Skin epidermis (tissue), 12 donors: ENCODE measurements at regions not wholly inside any gene's neighbourhood (a gene's known extent, or its start where the extent isn't known, plus 50 kb on each side); places are given as distances from the start of the nearest gene placed in this dataset.
"Not testable (repeated sequence)": the region's sequence is repeated elsewhere in the genome, so short reads cannot be mapped to it uniquely, and the experiment has no call there.

Experiments used
- H3K27ac ChIP-seq, 21 experiments: fragments of 200-600 bp; sonication (generic) in 11 of 21; one replicate each; pipeline ENCODE4 v1.5.0; 2020; ENCODE audit warnings: mild to moderate bottlenecking in 3 of 21, inconsistent platforms in 2 of 21, moderate library complexity in 2 of 21
- H3K4me3 ChIP-seq, 7 experiments: fragments of 200-600 bp; sonication (generic) in 2 of 7; one replicate each; pipeline ENCODE4 v1.5.0; 2020; ENCODE audit warnings: inconsistent platforms in 2 of 7, mild to moderate bottlenecking in 2 of 7, moderate library complexity in 1 of 7

DNA sequence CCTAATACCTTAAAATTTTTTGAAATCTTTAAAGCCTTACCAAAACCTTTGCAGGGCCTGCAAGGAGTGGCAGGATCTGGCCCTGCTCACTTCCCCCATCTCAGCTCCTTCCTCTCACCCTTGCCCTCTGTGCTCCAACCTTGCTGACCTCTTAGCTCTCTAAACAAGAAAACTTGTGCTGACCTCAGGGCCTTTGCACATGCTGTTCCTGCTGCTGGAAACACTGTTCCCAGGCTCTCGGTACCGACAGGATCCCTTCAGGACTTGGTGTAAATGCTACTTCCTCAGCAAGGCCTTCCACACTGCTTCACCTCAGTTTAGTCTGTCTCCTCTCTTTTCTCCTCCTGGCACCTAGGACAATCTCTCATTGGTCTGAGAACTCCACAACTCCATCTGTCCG, 155.4 kb upstream of the IQSEC1 start:
- Histone ChIP-seq H3K27ac (no peak overlapping the region), H3K4me3 (no peak overlapping the region)

DNA sequence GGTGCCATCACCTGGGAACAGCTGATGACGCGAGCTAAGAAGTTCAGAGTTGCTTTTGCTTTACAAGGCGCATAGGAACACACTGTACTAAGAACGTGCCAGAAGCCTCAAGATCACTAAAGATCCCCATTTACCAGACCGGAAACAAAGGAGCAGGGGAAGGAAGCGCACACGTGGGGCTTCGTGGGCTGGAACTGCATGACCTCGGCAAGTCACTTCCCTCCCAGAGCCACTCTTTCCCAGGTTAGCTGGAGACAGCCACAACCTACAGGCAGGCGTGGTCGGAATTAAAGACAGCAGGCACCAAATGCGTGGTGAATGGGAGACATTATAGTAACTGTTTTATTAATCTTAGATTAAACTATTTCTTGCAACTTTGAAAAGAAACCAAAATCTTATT, 154.9 kb upstream of the IQSEC1 start:
- H3K4me3 ChIP-seq = not testable (repeated sequence)

DNA sequence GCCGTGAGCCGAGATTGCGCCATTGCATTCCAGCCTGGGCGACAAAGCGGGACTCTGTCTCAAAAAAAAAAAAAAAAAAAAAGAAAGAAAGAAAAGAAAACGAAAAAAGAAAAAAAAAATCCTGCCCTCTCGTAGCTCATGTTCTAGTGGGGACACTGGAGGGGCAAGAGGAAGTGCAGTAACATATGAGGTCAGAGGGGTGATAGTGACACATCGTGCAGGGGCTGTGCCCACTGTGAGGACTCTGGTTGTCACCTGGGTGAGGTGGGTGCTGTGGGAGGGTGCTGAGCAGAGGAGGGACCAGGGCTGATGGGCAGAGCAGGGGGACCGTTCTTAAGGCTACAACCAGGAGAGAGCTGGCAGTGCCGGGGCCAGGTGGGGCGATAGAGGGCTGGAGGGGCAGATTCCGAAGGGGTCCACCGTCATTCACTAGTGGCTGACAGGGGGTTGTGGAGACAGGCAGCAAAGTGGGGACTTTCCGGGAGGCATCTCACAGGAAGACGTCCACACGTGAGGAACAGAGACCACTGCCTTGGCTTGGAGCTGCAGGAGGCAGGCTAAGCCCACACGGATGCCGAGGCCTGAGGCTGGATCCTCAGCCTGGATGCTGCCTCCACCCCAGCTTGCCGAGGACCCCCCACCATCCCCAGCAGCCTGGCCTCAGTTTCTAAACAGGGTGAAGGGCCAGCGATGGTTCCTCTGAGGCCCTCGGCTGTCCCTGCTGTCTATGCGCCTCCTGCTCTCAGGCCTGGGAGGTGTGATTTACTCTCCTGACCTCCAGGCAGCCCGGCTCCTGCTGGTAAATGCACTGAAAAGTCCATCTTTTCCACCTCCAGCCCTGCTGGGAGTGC, 154.3 kb upstream of the IQSEC1 start:
- no peak overlapping the region for H3K27ac ChIP-seq

More for the DNA sequence above, 154.9 kb upstream of the IQSEC1 start:
- not testable (repeated sequence) for H3K27ac ChIP-seq

DNA sequence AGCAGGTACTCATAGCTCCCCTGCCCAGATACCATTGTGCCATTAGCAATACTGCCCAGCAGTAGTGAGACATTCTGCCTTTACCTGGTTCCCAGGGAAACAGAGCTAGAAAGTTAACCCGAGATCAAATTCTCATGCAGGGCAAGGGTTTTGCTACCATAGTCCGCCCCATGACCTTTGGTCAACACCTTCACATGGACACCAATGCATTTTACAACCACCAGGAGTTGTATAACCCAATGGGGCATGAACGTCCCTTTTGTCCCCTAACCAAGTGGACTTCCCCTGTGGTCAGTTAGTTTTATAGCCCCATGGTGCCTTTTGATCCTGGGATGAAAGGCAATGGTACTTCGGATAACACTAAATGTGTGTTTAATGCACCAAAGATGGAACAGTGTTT, 151.7 kb upstream of the IQSEC1 start:
- Histone ChIP-seq H3K4me3 (no peak overlapping the region), H3K27ac (no peak overlapping the region)

More for the DNA sequence above, 154.3 kb upstream of the IQSEC1 start:
- no peak overlapping the region for H3K4me3 ChIP-seq

DNA sequence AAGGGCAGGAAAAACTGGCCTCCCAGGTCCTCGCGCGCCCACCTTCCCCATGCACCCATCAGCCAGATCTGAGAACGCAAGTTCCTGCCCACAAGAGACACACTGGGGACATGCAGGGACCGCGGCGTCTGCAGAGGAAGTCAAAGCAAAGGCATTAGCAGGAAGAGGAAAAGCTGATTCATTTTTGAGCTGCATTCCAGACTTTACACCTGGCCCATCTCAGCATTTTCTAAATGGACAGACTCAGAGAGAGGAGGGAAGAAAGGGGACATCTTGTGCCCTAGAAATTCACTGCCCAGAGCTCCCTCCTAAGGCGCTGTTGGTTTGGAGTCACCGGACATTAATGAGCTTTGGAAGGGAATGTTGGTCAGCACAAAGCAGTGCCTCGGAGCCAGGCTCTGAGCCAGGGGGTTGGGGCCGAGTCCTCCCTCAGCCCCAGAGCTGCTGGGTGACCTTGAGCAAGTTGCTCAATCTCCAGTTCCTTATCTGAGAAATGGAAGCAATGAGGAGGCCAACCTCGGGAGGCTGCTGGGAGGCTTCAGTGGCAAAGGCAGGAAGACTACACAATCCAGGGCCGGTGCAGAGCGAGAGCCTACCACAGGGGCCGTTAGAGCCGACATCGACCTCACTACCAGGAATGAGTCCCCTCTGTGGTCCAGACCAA, 150.5 kb upstream of the IQSEC1 start:
- H3K4me3 ChIP-seq = no peak overlapping the region
- no peak overlapping the region for H3K27ac ChIP-seq

DNA sequence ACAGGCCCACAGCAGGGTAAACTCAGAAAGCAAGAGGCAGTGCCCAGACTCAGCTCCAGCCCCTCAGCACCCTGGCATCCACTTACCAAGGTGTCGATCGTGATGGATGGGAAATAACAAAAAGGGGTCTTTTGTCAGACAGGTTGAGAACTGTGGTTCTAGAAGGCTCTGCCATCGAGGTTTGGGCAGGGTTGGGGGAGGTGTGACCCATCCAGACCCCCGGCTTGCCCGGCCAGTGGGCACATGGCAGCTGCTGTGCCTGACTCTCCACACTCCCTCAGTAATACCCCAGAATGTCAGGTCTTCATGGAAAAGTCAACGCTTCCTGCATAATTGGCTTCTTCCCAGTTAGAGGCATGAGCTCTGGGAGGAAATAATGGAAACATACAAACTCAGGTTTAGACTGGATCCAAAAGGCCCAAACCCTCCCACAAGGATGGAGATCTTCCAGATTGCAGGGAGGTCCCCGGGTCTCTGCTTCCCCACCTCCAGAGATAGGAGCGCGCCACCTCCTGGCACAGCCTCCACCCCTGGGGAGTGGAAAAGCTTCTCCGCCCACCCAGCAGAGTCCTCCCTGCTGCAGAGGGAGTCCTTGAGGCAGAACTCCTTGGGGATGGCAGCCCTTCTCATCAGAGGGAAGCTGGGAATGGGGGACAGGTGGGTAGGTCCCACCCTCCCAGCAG, 149.8 kb upstream of the IQSEC1 start:
- H3K27ac ChIP-seq = no peak overlapping the region
- no peak overlapping the region for H3K4me3 ChIP-seq

DNA sequence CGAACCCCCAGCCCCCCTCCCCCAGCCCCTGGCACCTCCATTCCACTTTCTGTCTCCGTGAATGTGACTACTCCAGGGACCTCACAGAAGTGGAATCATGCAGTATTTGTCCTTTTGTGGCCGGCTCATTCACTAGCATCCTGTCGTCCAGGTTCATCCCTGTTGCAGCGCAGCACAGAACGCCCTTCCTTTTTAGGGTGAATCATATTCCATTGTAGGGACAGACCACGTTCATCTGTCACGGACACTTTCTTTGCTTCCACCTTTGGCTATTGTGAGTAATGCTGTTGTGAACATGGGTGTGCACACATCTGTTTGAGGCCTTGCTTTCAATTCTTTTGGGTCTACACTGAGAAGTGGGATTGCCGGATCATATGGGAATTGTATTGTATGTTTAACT, 148.9 kb upstream of the IQSEC1 start:
- Histone ChIP-seq H3K4me3 (no peak overlapping the region), H3K27ac (no peak overlapping the region)

DNA sequence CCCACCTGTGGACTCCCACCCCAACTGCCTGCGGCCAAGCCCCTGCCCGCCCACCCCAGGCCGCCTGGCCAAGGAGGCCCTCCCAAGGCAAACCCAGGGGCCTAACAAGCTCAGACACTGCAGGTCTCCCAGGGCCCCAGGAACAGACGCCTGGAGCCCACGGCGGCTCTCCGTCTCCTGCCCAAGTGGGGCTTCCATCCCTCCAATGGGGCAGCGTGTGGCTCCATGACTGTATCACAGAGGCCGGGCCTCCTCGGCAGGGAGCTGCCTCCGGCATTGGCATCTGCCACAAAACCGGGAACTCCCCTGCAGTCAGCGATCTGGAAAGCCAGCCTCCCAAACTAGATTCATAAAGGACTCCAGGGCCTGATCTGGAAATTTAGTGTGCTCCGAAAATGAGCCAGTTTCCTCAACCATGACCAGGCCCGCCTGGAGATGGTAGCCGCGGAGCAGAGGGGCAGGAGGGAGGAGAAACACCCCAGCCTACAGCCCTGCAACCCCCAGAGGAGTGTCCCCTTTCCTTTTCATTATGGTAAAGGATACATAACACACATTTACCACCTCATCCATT, 148.3 kb upstream of the IQSEC1 start:
- Histone ChIP-seq H3K27ac (no peak overlapping the region), H3K4me3 (no peak overlapping the region)

DNA sequence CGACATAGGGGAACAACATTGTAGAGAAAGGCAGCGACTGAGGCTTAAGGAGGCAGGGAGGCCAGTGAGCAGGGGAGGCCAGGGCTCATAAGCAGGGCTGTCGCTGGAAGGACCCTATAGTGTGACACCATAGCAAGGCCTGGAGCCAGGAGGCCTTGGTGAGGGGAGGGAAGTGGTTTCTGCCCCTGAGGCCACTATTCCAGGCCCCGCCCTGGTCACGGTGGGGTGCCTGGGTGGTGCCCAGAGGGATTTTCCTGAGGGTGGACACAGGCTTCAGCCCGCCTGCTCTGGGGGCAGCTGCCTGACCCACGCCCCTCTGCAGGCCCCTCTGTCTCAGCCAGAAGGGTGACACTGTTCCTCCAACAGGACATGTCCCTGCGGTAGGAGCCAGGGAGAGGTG, 147.8 kb upstream of the IQSEC1 start:
- no peak overlapping the region for H3K4me3 ChIP-seq
- no peak overlapping the region for H3K27ac ChIP-seq

DNA sequence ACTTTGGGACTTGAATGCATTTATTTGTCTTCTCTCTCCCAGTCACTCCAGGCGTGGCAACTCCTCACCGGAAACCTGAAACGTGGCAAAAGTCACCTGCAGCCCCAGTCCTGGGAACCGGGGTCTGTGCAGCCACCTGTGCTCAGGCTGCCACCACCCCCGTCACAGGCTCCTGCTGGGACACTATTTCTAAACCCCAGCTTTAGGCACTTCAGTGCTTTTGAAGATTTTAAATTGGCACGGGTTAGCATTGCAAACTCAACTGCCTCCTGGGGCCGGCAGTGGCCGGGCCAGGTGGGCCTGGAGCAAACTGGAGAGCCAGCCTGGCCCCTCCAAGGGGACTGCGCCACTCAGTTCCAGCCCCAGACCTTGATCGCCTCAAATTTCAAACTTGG, 146.7 kb upstream of the IQSEC1 start:
- H3K27ac ChIP-seq = no peak overlapping the region
- no peak overlapping the region for H3K4me3 ChIP-seq

DNA sequence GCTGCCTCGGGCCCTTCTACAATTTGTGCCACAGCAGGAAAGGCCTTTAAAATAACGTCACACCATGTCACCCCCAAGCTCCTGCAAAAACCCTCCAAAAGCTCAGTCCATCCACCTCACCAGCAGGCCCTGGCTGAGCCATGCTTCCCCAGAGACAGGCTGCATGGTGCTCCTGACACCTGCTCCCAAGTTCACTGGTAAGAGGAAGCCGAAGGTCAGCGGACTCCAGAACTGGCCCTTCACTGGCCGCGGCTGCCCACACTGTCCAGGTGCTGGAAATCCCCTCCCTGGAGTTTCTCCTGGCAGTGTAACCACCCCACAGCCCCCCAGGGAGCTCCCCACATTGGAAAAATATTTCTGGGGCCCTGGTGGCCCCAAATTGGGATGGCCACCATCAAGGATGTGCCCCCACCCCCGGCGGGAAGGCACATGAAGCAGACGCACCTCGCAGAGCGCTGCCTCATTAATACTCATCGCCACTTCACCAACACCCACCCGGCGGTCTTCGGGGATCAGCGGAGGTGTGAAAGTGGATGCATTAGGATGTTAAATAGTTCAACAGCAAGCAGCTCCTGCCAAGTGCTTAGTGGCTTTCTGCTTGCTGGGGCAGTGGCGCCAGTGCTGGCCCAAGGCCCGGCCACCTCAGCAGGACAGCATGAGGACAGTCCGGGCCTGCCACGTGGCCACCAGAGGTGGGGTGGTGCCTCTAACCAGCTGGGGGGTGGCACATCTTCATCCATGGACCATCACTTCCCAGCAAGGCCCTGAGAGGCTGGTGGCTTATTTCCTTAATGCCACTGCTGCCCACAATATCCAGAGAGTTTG, 146.1 kb upstream of the IQSEC1 start:
- Histone ChIP-seq H3K4me3 (no peak overlapping the region), H3K27ac (no peak overlapping the region)

DNA sequence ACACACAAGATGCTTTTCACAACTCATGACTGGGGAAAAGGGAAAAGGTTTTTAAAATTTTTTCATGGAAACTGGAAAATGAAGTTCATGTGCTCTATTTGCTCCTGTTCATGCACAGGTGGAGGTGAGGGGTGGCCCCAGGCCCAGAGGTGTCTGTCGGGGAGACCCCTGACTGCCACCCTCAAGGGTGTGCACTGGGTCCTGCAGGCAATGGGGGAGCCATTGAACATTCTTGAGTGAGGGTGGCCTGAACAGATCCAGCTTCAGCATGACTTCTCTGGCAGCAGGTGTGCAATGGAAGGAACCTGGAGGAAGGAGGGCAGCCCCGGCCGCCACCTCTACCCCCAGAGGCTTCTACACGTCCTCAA, 145.3 kb upstream of the IQSEC1 start:
- no peak overlapping the region for H3K4me3 ChIP-seq
- no peak overlapping the region for H3K27ac ChIP-seq

DNA sequence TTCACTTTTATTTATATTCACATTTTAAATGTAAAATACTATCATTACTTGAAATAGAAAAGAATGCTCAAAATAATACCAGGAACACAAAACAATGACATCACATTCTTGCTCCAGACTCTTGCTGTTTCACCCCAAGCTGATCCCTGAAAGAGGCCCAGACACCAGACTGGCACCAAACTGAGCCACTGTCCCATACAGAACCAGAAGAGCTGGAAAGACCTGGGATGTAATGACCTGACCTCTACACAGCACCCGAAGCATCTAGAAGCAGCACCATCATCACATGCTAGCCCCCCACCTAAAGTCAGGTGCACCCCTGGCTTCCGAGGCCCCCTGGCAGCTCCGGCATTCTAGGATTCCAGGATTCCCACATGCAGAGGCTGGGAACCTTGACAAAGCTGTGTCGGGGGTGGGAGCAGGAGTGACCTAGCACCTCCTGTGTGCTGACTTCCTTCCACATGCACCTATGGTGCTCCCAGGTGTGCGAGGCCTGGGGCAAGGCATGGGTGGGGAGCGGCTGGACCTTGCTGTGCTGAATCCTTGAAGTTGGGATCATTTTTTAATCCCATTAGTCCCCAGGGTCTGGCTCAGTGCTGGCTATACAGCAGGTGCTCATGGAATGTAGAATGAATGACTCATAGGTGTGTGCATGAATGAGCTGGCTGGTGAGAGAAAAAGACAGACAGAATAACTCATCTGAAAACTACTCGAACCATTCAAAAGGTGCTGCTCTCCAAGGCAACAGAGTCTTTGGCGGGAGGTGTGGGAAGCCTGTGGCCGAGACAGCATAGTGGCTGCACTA, 144.7 kb upstream of the IQSEC1 start:
- no peak overlapping the region for H3K27ac ChIP-seq
- no peak overlapping the region for H3K4me3 ChIP-seq

DNA sequence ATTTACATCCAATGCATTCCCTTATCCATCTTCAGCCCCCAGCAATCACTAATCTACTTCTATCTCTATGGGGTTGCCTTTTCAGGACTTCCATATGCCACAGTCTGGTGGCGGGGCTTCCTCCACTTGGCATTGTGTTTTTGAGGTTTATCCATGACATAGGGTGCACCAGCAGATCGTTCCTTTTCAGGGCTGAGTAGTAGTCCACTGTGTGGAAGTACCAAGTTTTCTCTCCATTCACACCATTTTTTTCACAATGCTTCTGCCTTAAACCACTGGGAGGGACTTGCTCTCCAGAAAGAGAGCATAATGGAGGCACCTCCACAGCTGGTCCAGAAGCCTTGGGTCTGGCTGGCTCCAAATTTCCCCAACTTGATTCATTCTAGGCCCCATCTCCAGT, 144.0 kb upstream of the IQSEC1 start:
- Histone ChIP-seq H3K4me3 (no peak overlapping the region), H3K27ac (no peak overlapping the region)

DNA sequence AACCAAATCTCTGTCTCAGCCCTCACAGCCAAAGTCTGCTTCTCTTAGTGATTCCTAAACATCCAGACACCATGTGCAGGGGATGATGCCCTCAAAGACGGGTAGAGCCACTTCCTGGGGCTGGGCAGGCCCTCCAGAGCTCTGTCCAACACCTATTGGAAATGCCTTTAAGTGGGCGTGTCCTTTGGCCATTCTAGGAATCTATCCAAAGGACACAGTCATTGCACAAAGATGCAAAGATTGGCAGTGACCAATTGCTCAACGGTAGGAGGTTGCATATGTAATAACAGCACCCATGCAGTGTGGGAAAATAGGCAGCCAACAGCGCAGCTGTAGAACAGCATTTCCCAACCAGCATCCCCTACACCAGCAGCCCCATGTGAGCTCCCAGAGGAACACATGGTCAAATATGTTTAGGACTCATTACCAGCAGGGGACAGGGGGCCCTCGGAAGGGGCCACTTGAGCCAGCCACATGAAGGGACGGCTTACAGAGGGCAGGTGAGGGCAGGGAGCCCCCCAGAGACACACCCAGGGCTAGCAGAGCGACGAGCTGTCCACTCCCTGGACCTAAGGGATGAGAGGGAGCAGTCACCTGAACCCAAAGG, 142.8 kb upstream of the IQSEC1 start:
- H3K4me3 ChIP-seq = no peak overlapping the region
- H3K27ac ChIP-seq = no peak overlapping the region

DNA sequence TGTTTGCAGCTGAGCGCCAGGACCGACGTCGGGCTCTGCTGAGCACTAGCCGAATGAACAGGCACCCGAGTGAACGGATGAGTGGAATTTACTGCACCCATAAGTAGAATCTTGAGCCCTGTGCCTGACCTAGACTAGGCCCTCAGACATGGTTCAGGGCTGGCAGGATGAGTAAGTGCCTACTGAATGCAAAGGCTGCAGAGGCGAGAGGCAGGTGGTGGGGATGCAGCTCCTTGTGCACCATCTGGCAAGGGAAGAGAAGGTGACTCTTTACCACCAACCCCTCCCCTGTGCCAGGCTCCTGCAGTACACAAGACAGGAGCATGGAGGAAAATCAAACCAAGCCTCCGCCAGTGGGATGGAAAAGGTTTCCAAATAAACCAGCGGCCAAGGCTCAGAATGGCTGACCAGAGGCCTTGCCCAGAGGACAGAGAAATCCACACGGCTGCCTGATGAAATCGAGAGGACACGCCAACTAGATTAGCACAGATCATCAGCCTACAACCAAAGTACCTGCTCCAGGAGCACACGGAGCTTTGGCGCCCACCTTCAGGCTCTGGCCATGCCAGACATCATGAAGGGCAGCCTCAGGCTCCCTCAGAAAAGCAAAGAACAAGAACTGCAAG, 141.7 kb upstream of the IQSEC1 start:
- no peak overlapping the region for H3K27ac ChIP-seq

DNA sequence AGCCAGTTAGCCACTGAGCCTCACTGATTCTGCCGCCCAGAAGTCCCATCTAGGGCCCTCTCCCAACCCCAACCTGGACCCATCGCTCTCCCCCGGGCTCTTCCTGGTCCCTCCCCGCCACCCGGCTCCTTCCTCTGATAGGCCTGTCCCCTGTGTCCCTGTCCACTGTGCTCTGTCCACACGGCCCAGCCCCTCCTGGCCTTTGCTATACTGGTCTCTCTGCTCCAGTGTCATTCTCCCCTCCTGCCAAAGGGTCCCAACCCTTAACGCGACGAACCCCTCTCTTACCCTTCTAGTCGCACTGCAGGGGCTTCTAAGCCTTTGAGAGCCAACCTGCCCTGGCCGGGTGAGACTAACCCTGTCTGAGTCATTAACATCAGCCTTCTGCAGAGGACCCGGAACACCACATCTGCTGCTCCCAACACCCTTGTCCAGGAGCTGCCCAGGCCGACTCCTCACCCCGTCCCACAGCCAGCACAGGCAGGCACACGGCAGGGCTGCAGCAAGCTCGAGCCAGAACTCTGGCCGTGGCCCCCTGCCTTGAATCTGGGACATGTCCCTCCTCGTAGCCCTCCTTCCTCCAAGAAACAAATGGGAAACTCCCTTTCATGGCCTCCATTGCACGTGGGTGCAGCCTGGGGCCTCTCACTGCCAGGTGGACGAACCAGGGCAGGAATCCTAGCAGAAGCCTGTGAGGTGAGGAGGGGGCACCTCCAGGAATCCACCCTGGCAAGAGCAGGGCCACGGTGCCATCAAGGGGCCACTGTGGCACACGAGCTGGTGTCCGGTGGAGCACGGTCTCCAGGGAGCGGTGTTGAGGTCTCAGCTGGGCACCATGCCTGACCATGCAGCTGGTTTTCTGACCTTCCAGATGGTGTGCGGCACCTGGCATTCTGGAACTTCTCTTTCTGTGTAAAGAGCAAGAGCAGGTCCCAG, 140.9 kb upstream of the IQSEC1 start:
- no peak overlapping the region for H3K27ac ChIP-seq
- H3K4me3 ChIP-seq = no peak overlapping the region

More for the DNA sequence above, 141.7 kb upstream of the IQSEC1 start:
- H3K4me3 ChIP-seq = no peak overlapping the region
